Endothelial cell of umbilical vein (primary cell): ENCODE measurements at regions not wholly inside any gene's neighbourhood (a gene's known extent, or its start where the extent isn't known, plus 50 kb on each side); places are given as distances from the start of the nearest gene placed in this dataset.

ENCODE experiments used
- EZH2 ChIP-seq: IDR thresholded peaks from 2 replicates; pipeline ENCODE4 v1.6.1; 2012; ENCODE audit warnings: borderline replicate concordance, low read depth, mild to moderate bottlenecking, moderate library complexity, low read length, inconsistent platforms; ENCODE audit not compliant: severe bottlenecking
- TF ChIP-seq, protein P1 (sequence below), 2 donors: IDR thresholded peaks; 1 replicate in 1 of 2; 2 replicates in 1 of 2; pipeline ENCODE4 v1.5.1; 2011; ENCODE audit warnings: low read length in 2 of 2, mild to moderate bottlenecking in 2 of 2, moderate library complexity in 2 of 2, control low read depth in 1 of 2, inconsistent platforms in 1 of 2, low read depth in 1 of 2; ENCODE audit not compliant: insufficient read depth in 1 of 2; ENCODE audit errors: extremely low read depth in 1 of 2

DNA sequence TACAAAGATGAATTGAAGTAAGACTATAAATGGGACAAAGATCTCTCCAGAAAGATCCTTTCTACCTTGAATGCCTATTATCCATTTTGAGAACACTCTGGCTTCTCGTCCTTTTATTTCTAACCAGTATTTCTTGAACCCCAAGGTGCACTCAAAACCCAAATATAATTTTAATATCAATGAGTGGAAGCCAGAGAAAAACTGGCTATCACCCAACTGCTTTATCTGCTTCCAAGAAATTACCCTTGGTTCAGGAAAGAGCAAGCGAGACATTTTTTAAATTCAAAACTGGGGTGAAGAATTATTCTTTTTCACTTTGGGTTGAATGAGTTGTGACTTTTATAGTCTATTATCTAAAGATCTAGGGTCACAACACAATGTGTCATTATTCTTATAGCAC, 221.3 kb downstream of the PTH2R start:
- TF ChIP-seq, protein P1, sequence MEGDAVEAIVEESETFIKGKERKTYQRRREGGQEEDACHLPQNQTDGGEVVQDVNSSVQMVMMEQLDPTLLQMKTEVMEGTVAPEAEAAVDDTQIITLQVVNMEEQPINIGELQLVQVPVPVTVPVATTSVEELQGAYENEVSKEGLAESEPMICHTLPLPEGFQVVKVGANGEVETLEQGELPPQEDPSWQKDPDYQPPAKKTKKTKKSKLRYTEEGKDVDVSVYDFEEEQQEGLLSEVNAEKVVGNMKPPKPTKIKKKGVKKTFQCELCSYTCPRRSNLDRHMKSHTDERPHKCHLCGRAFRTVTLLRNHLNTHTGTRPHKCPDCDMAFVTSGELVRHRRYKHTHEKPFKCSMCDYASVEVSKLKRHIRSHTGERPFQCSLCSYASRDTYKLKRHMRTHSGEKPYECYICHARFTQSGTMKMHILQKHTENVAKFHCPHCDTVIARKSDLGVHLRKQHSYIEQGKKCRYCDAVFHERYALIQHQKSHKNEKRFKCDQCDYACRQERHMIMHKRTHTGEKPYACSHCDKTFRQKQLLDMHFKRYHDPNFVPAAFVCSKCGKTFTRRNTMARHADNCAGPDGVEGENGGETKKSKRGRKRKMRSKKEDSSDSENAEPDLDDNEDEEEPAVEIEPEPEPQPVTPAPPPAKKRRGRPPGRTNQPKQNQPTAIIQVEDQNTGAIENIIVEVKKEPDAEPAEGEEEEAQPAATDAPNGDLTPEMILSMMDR (IDR thresholded peaks at IDR 0.05; ENCODE audit: extremely low read depth in 1 of 2, insufficient read depth in 1 of 2, low read depth in 1 of 2, low read length in 2 of 2), result no peak
- no peak for TF ChIP-seq EZH2
